CD14-positive monocyte (primary cell): ENCODE measurements at regions not wholly inside any gene's neighbourhood (a gene's known extent, or its start where the extent isn't known, plus 50 kb on each side); places are given as distances from the start of the nearest gene placed in this dataset.
"Not testable (repeated sequence)": the region's sequence is repeated elsewhere in the genome, so short reads cannot be mapped to it uniquely, and the experiment has no call there.

Experiments
- DNase-seq, 3 donors: peaks; one replicate each; pipeline ENCODE4 v3.0.0-alpha.2; 2011 to 2022
- H2AFZ ChIP-seq: 2 replicates; pipeline ENCODE4 v1.6.0; 2012; ENCODE audit warnings: mild to moderate bottlenecking, low read depth, low read length, inconsistent platforms; ENCODE audit not compliant: insufficient read depth, poor library complexity, severe bottlenecking
- H3K27ac ChIP-seq, 2 donors: 1 replicate in 1 of 2; 2 replicates in 1 of 2; pipeline ENCODE4 v1.5.1; 2012 to 2013; ENCODE audit warnings: low read length in 2 of 2, control low read depth in 1 of 2, inconsistent platforms in 1 of 2, low read depth in 1 of 2, mild to moderate bottlenecking in 1 of 2
- H3K27me3 ChIP-seq, 2 donors: one replicate each; pipeline versions ENCODE4 v1.6.0 to v1.6.1; 2011 to 2013; ENCODE audit warnings: low read length in 2 of 2; ENCODE audit not compliant: control insufficient read depth in 2 of 2, insufficient read depth in 2 of 2
- H3K36me3 ChIP-seq, 2 donors: replicated peaks in 1 of 2; 1 replicate in 1 of 2; 2 replicates in 1 of 2; pipeline versions ENCODE4 v1.5.1 to v1.6.1; 2012 to 2013; ENCODE audit warnings: low read length in 2 of 2, control low read depth in 1 of 2, inconsistent platforms in 1 of 2, mild to moderate bottlenecking in 1 of 2; ENCODE audit not compliant: insufficient read depth in 2 of 2, control insufficient read depth in 1 of 2
- H3K4me1 ChIP-seq, 2 donors: 1 replicate in 1 of 2; 2 replicates in 1 of 2; pipeline versions ENCODE4 v1.5.1 to v1.6.1; 2012 to 2013; ENCODE audit warnings: low read length in 2 of 2, control low read depth in 1 of 2, inconsistent platforms in 1 of 2, mild to moderate bottlenecking in 1 of 2, moderate library complexity in 1 of 2; ENCODE audit not compliant: insufficient read depth in 2 of 2, control insufficient read depth in 1 of 2
- H3K4me2 ChIP-seq: replicated peaks from 2 replicates; pipeline ENCODE3; 2012; ENCODE audit warnings: low read length, moderate library complexity, mild to moderate bottlenecking; ENCODE audit not compliant: poor library complexity, severe bottlenecking; ENCODE audit errors: extremely low read depth
- H3K4me3 ChIP-seq, 3 experiments: fragments of 200-600 bp in 1 of 3; sonication (generic) in 1 of 3; replicated peaks in 1 of 3; 1 replicate in 2 of 3; 2 replicates in 1 of 3; pipeline ENCODE4 v1.5.1; 2011 to 2013; ENCODE audit warnings: low read length in 3 of 3, mild to moderate bottlenecking in 3 of 3, control low read depth in 2 of 3, low read depth in 2 of 3, inconsistent platforms in 1 of 3, moderate library complexity in 1 of 3
- H3K79me2 ChIP-seq: 2 replicates; pipeline ENCODE4 v1.6.0; 2012; ENCODE audit warnings: mild to moderate bottlenecking, control low read depth, inconsistent platforms, low read length, moderate library complexity; ENCODE audit not compliant: insufficient read depth
- H3K9ac ChIP-seq: 2 replicates; pipeline ENCODE4 v1.6.0; 2017; ENCODE audit warnings: low read length, mild to moderate bottlenecking; ENCODE audit not compliant: insufficient read depth, poor library complexity, severe bottlenecking
- H3K9me3 ChIP-seq, 2 donors: replicated peaks in 1 of 2; 1 replicate in 1 of 2; 2 replicates in 1 of 2; pipeline versions ENCODE4 v1.5.1 to v1.6.1; 2012 to 2013; ENCODE audit warnings: low read length in 2 of 2, control low read depth in 1 of 2; ENCODE audit not compliant: control insufficient read depth in 1 of 2, insufficient read depth in 1 of 2
- H4K20me1 ChIP-seq: 2 replicates; pipeline ENCODE4 v1.6.0; 2012; ENCODE audit warnings: mild to moderate bottlenecking, low read length, control low read depth, moderate library complexity; ENCODE audit not compliant: insufficient read depth
- H3K27ac Mint-ChIP-seq, 7 donors: one replicate each; pipeline ENCODE4 v1.8.0; 2020; ENCODE audit warnings: mild to moderate bottlenecking in 7 of 7, mixed read lengths in 7 of 7, moderate library complexity in 6 of 7, inconsistent platforms in 2 of 7
- H3K27me3 Mint-ChIP-seq, 3 donors: one replicate each; pipeline ENCODE4 v1.8.0; 2021 to 2022; ENCODE audit warnings: low read depth in 3 of 3, mild to moderate bottlenecking in 3 of 3, mixed read lengths in 3 of 3, moderate library complexity in 3 of 3, inconsistent platforms in 1 of 3
- H3K36me3 Mint-ChIP-seq, 2 donors: one replicate each; pipeline ENCODE4 v1.8.0; 2020; ENCODE audit warnings: mixed read lengths in 2 of 2, inconsistent platforms in 1 of 2, mild to moderate bottlenecking in 1 of 2
- H3K4me1 Mint-ChIP-seq: one replicate; pipeline ENCODE4 v1.8.0; 2020; ENCODE audit warnings: mild to moderate bottlenecking, mixed read lengths
- H3K4me3 Mint-ChIP-seq, 2 donors: one replicate each; pipeline ENCODE4 v1.8.0; 2020; ENCODE audit warnings: mild to moderate bottlenecking in 2 of 2, mixed read lengths in 2 of 2, moderate library complexity in 1 of 2
- H3K9me3 Mint-ChIP-seq, 7 donors: one replicate each; pipeline ENCODE4 v1.8.0; 2020 to 2022; ENCODE audit warnings: mixed read lengths in 7 of 7, mild to moderate bottlenecking in 6 of 7, moderate library complexity in 6 of 7, inconsistent platforms in 2 of 7
- CTCF ChIP-seq: fragments of 200-600 bp; IDR thresholded peaks from one replicate; pipeline ENCODE4 v1.8.0; 2022; ENCODE audit warnings: antibody characterized with exemption, mild to moderate bottlenecking
- WGBS: methylation state at CpG from one replicate; pipeline ENCODE4 v1.1.5; 2013; ENCODE audit warnings: missing lambda C conversion rate; ENCODE audit not compliant: insufficient coverage; 5-methylcytosine and 5-hydroxymethylcytosine counted together
- intact Hi-C, 2 donors: fragments of 100-400 bp; cut with micrococcal nuclease; formaldehyde crosslinking; loops; one replicate each; pipeline versions ENCODE4 v1.15.0 to v1.15.1; 2023

DNA sequence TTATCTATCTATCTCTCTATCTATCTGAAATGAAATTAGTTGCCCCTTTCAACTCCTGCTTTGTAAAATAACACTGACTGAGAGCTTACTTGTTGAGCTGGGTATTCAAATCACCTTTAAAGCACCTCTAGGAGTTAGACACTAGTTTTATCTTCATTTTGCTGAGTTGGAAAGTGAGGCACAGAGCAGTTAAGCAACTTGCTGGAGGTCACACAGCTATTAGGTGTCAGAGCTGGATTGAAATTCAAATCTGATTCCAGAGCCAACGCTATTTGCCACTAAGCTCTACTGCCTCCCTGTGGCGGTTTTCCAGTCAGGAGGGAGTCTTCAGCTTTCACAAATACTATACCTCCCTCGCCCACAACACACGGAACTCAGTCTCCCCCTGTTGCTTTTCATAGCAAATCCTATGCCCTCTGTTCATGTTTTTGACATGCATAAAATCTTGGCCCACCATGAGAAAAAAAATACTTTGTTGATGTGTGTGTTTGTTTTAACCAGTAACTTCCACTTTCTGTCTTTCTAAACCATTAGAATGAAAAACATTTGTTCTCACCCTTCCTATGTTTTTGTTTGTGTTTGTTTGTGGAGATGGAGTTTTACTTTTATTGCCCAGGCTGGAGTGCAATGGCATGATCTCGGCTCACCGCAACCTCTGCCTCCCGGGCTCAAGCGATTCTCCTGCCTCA lies 74.8 kb upstream of the SMURF2 start:
- peak overlapping the region in 2 of 7 donors; percentile 35 to 63 for H3K27ac Mint-ChIP-seq
- peak; percentile 67 for TF ChIP-seq CTCF
- H3K4me2 ChIP-seq = no peak overlapping the region
- H3K9me3 Mint-ChIP-seq = no peaks in the 10 kb centered on the region
- no CpG with 5 or more reads among the region's 8 CpGs for WGBS
- H4K20me1 ChIP-seq = no peaks in the 10 kb centered on the region
- peak; percentile 6 to 21 (median 19) for DNase-seq
- H3K4me1 ChIP-seq = peaks cover 15% of the 10 kb centered on the region in 2 donors
- H3K36me3 ChIP-seq = no peaks in the 10 kb centered on the region
- peaks cover 21% of the 10 kb centered on the region for H3K4me1 Mint-ChIP-seq
- no peak overlapping the region for H3K4me3 Mint-ChIP-seq
- H3K4me3 ChIP-seq = no peak overlapping the region
- intact Hi-C loops = no loop called here
- H3K27me3 ChIP-seq = no peaks in the 10 kb centered on the region
- no peaks in the 10 kb centered on the region for H3K27me3 Mint-ChIP-seq
- H3K79me2 ChIP-seq = no peaks in the 10 kb centered on the region
- no peak overlapping the region for H3K27ac ChIP-seq
- H3K9ac ChIP-seq = no peak overlapping the region
- H2AFZ ChIP-seq = no peak overlapping the region
- peaks cover 0 to 11% of the 10 kb centered on the region in 2 donors for H3K36me3 Mint-ChIP-seq
- no peaks in the 10 kb centered on the region for H3K9me3 ChIP-seq

DNA sequence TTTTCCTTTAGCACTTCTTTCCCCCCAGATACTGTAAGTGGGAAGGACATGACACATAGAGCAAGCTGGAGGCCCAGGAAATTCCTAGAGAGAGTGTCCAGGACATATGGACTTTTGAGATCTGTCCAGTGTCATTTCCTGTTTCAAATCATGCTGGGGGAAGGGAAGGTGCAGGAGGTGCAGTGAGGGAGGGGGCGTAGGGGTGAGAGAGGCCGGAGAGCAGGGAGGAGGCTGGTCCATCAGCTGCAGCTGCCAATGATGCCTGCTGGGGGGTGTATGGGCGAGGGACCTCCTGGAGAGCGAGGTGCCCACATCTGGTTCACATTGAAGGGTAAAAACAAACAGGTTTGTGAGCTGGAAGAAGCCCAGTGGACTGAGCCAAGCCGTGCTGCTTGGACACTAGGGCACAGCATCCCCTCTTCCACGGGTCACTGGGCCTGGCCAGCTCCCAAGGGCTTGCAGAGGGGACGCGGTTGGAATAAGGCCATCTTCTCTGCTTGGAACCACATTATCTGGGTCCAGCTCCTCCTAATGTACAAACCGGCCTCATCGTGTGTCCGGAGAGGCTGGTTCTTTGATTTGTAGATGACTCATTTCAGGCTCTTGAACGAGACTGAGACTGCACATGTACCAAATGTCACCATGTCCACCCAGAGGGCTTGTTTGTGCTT lies 70.4 kb upstream of the SMURF2 start:
- Histone ChIP-seq H4K20me1 (no peaks in the 10 kb centered on the region), H3K4me2 (no peak overlapping the region), H2AFZ (no peak overlapping the region), H3K27me3 (no peaks in the 10 kb centered on the region), H3K9me3 (no peaks in the 10 kb centered on the region), H3K4me3 (no peak overlapping the region), H3K36me3 (no peaks in the 10 kb centered on the region), H3K27ac (no peak overlapping the region), H3K79me2 (no peaks in the 10 kb centered on the region), H3K9ac (no peak overlapping the region), H3K4me1 (no peaks in the 10 kb centered on the region)
- intact Hi-C loops = no loop called here
- H3K4me3 Mint-ChIP-seq = no peak overlapping the region
- H3K36me3 Mint-ChIP-seq = peaks cover 0 to 7% of the 10 kb centered on the region in 2 donors
- WGBS = 95% methylated on average over 10 of the region's 12 CpGs
- TF ChIP-seq CTCF = no peak
- no peak for DNase-seq
- no peaks in the 10 kb centered on the region for H3K9me3 Mint-ChIP-seq
- H3K27ac Mint-ChIP-seq = no peak overlapping the region
- peaks cover 8% of the 10 kb centered on the region for H3K4me1 Mint-ChIP-seq
- no peaks in the 10 kb centered on the region for H3K27me3 Mint-ChIP-seq

DNA sequence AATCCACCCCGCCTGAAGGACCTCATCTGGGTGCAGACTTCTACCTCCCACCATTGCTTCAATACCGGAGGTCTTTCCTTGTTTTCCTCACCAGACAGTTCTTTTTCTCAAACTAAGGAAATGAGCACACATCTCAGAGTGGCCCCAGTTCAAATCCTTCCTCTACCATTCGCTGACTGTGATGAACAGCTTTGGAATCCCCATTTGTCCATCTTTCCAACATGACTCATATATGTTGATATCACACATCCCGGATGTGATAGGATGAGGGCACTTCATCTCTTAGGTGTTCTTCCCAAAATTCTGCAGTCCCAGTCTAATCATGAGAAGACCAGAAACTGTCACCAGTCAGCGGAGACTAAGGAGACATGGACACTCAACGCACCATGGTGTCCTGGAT lies 67.9 kb upstream of the SMURF2 start:
- H3K4me2 ChIP-seq, H3K27ac ChIP-seq, H3K4me3 ChIP-seq, H3K4me1 Mint-ChIP-seq, H3K27me3 Mint-ChIP-seq, H3K36me3 Mint-ChIP-seq, H3K9me3 Mint-ChIP-seq, H3K4me3 Mint-ChIP-seq, H3K4me1 ChIP-seq, H3K9ac ChIP-seq, H2AFZ ChIP-seq, H4K20me1 ChIP-seq, H3K27me3 ChIP-seq, H3K79me2 ChIP-seq, H3K36me3 ChIP-seq, intact Hi-C loops, DNase-seq, H3K27ac Mint-ChIP-seq, H3K9me3 ChIP-seq: not testable (repeated sequence)
- 100% methylated on average over 3 of the region's 6 CpGs for WGBS
